Mucosa of rectum (tissue), 2 donors: ENCODE measurements at regions not wholly inside any gene's neighbourhood (a gene's known extent, or its start where the extent isn't known, plus 50 kb on each side); places are given as distances from the start of the nearest gene placed in this dataset.
"Not testable (repeated sequence)": the region's sequence is repeated elsewhere in the genome, so short reads cannot be mapped to it uniquely, and the experiment has no call there.

Experiments
- H3K27ac ChIP-seq, 2 donors: one replicate each; pipeline ENCODE4 v1.7.0; 2013; ENCODE audit warnings: inconsistent platforms in 2 of 2, low read depth in 2 of 2, low read length in 2 of 2
- H3K27me3 ChIP-seq, 2 donors: one replicate each; pipeline ENCODE4 v1.7.0; 2013; ENCODE audit warnings: low read length in 2 of 2; ENCODE audit not compliant: control insufficient read depth in 2 of 2, insufficient read depth in 2 of 2
- H3K36me3 ChIP-seq, 2 donors: one replicate each; pipeline ENCODE4 v1.7.0; 2013; ENCODE audit warnings: low read length in 2 of 2; ENCODE audit not compliant: control insufficient read depth in 2 of 2, insufficient read depth in 2 of 2
- H3K4me1 ChIP-seq, 2 donors: one replicate each; pipeline ENCODE4 v1.7.0; 2013; ENCODE audit warnings: low read length in 2 of 2, mild to moderate bottlenecking in 1 of 2; ENCODE audit not compliant: control insufficient read depth in 2 of 2, insufficient read depth in 2 of 2
- H3K4me3 ChIP-seq, 2 donors: one replicate each; pipeline ENCODE4 v1.7.0; 2013; ENCODE audit warnings: low read length in 2 of 2
- H3K9ac ChIP-seq, 2 donors: one replicate each; pipeline ENCODE4 v1.7.0; 2013; ENCODE audit warnings: low read length in 2 of 2, low read depth in 1 of 2, mild to moderate bottlenecking in 1 of 2
- H3K9me3 ChIP-seq, 2 donors: one replicate each; pipeline ENCODE4 v1.7.0; 2013; ENCODE audit warnings: low read length in 2 of 2; ENCODE audit not compliant: control insufficient read depth in 2 of 2
- donor health status: healthy.
- donor health status: Normal muscosa, but diverticular disease.

GRCh38 chr2:53347269-53347668 is 420.3 kb upstream of the CHAC2 start:
- no peaks in the 10 kb centered on the region for H3K4me1 ChIP-seq
- H3K4me3 ChIP-seq, result no peak overlapping the region
- no peaks in the 10 kb centered on the region for H3K27me3 ChIP-seq
- H3K9ac ChIP-seq, result no peak overlapping the region
- H3K36me3 ChIP-seq, result no peaks in the 10 kb centered on the region
- no peaks in the 10 kb centered on the region for H3K9me3 ChIP-seq
- H3K27ac ChIP-seq, result no peak overlapping the region

- no peaks in the 10 kb centered on the region for H3K9me3 ChIP-seq
- H3K4me1 ChIP-seq, result no peaks in the 10 kb centered on the region
- no peak overlapping the region for H3K9ac ChIP-seq
- no peak overlapping the region for H3K4me3 ChIP-seq
- no peaks in the 10 kb centered on the region for H3K27me3 ChIP-seq
- no peak overlapping the region for H3K27ac ChIP-seq
- H3K36me3 ChIP-seq, result no peaks in the 10 kb centered on the region
These were observed 425.4 kb upstream of the CHAC2 start for GRCh38 chr2:53342248-53342647.

- H3K4me1 ChIP-seq, result no peaks in the 10 kb centered on the region
- H3K9me3 ChIP-seq, result no peaks in the 10 kb centered on the region
- H3K9ac ChIP-seq, result no peak overlapping the region
- H3K27ac ChIP-seq, result no peak overlapping the region
- no peaks in the 10 kb centered on the region for H3K27me3 ChIP-seq
- H3K4me3 ChIP-seq, result no peak overlapping the region
- H3K36me3 ChIP-seq, result no peaks in the 10 kb centered on the region
These were observed 433.0 kb upstream of the CHAC2 start for GRCh38 chr2:53334610-53335009.

GRCh38 chr2:53331667-53332066 is 435.9 kb upstream of the CHAC2 start:
- no peak overlapping the region for H3K27ac ChIP-seq
- no peaks in the 10 kb centered on the region for H3K4me1 ChIP-seq
- H3K27me3 ChIP-seq, result no peaks in the 10 kb centered on the region
- no peak overlapping the region for H3K4me3 ChIP-seq
- H3K9me3 ChIP-seq, result no peaks in the 10 kb centered on the region
- H3K9ac ChIP-seq, result no peak overlapping the region
- H3K36me3 ChIP-seq, result no peaks in the 10 kb centered on the region

GRCh38 chr2:53317861-53318260 is 449.7 kb upstream of the CHAC2 start:
- H3K4me1 ChIP-seq, result no peaks in the 10 kb centered on the region
- H3K9ac ChIP-seq, result no peak overlapping the region
- no peaks in the 10 kb centered on the region for H3K27me3 ChIP-seq
- H3K4me3 ChIP-seq, result no peak overlapping the region
- no peaks in the 10 kb centered on the region for H3K9me3 ChIP-seq
- no peaks in the 10 kb centered on the region for H3K36me3 ChIP-seq
- no peak overlapping the region for H3K27ac ChIP-seq

GRCh38 chr2:53315149-53315548 is 452.5 kb upstream of the CHAC2 start:
- no peaks in the 10 kb centered on the region for H3K4me1 ChIP-seq
- H3K27ac ChIP-seq, result no peak overlapping the region
- no peaks in the 10 kb centered on the region for H3K27me3 ChIP-seq
- no peaks in the 10 kb centered on the region for H3K36me3 ChIP-seq
- H3K9ac ChIP-seq, result no peak overlapping the region
- H3K9me3 ChIP-seq, result no peaks in the 10 kb centered on the region
- no peak overlapping the region for H3K4me3 ChIP-seq

GRCh38 chr2:53314718-53315117 is 452.9 kb upstream of the CHAC2 start:
- Histone ChIP-seq H3K9me3 (no peaks in the 10 kb centered on the region), H3K4me3 (no peak overlapping the region), H3K27me3 (no peaks in the 10 kb centered on the region), H3K27ac (no peak overlapping the region), H3K36me3 (no peaks in the 10 kb centered on the region), H3K9ac (no peak overlapping the region), H3K4me1 (no peaks in the 10 kb centered on the region)

- H3K9ac ChIP-seq, H3K27ac ChIP-seq, H3K4me1 ChIP-seq, H3K36me3 ChIP-seq, H3K4me3 ChIP-seq, H3K27me3 ChIP-seq, H3K9me3 ChIP-seq: not testable (repeated sequence)
These were observed 454.0 kb upstream of the CHAC2 start for GRCh38 chr2:53313644-53314043.

GRCh38 chr2:53312721-53313120 is 454.9 kb upstream of the CHAC2 start:
- Histone ChIP-seq H3K4me3 (no peak overlapping the region), H3K9ac (no peak overlapping the region), H3K36me3 (no peaks in the 10 kb centered on the region), H3K9me3 (no peaks in the 10 kb centered on the region), H3K4me1 (no peaks in the 10 kb centered on the region), H3K27me3 (no peaks in the 10 kb centered on the region), H3K27ac (no peak overlapping the region)

- H3K9me3 ChIP-seq, result no peaks in the 10 kb centered on the region
- H3K4me1 ChIP-seq, result no peaks in the 10 kb centered on the region
- H3K36me3 ChIP-seq, result no peaks in the 10 kb centered on the region
- H3K27ac ChIP-seq, result no peak overlapping the region
- H3K27me3 ChIP-seq, result no peaks in the 10 kb centered on the region
- no peak overlapping the region for H3K9ac ChIP-seq
- H3K4me3 ChIP-seq, result no peak overlapping the region
These were observed 455.4 kb upstream of the CHAC2 start for GRCh38 chr2:53312181-53312580.

- Histone ChIP-seq H3K36me3 (no peaks in the 10 kb centered on the region), H3K4me1 (no peaks in the 10 kb centered on the region), H3K27ac (no peak overlapping the region), H3K27me3 (no peaks in the 10 kb centered on the region), H3K9ac (no peak overlapping the region), H3K4me3 (no peak overlapping the region), H3K9me3 (no peaks in the 10 kb centered on the region)
These were observed 464.5 kb upstream of the CHAC2 start for GRCh38 chr2:53303012-53303578.
